Mesothelial cell of epicardium (in vitro differentiated cells): ENCODE measurements at regions not wholly inside any gene's neighbourhood (a gene's known extent, or its start where the extent isn't known, plus 50 kb on each side); places are given as distances from the start of the nearest gene placed in this dataset.

Experiments
- DNase-seq, 2 experiments: peaks; one replicate each; pipeline ENCODE4 v3.0.0; 2021; ENCODE audit warnings: low spot score in 2 of 2; ENCODE audit not compliant: unreplicated experiment in 2 of 2
- H3K27ac Mint-ChIP-seq: 2 replicates; pipeline ENCODE4 v1.8.0; 2021; ENCODE audit warnings: mixed read lengths
- H3K27me3 Mint-ChIP-seq: 2 replicates; pipeline ENCODE4 v1.8.0; 2021; ENCODE audit warnings: low read depth, mixed read lengths
- H3K36me3 Mint-ChIP-seq: 2 replicates; pipeline ENCODE4 v1.8.0; 2021; ENCODE audit warnings: mixed read lengths
- H3K4me1 Mint-ChIP-seq: 2 replicates; pipeline ENCODE4 v1.8.0; 2021; ENCODE audit warnings: mixed read lengths
- H3K4me3 Mint-ChIP-seq: 2 replicates; pipeline ENCODE4 v1.8.0; 2021; ENCODE audit warnings: mild to moderate bottlenecking, moderate library complexity, mixed read lengths
- H3K9me3 Mint-ChIP-seq: 2 replicates; pipeline ENCODE4 v1.8.0; 2021; ENCODE audit warnings: mixed read lengths
- CTCF ChIP-seq: fragments of 200-600 bp; sonication (generic); IDR thresholded peaks from one replicate; pipeline ENCODE4 v1.5.0; 2021; ENCODE audit warnings: antibody characterized with exemption; ENCODE audit not compliant: unreplicated experiment

GRCh38 chr2:46836295-46837111, 79.1 kb downstream of the MCFD2 start:
- Mint-ChIP-seq H3K27ac (no peak overlapping the region), H3K4me3 (no peak overlapping the region), H3K36me3 (no peaks in the 10 kb centered on the region), H3K9me3 (no peaks in the 10 kb centered on the region), H3K27me3 (peaks cover 2% of the 10 kb centered on the region), H3K4me1 (no peaks in the 10 kb centered on the region)
- no peak for TF ChIP-seq CTCF
- no peak for DNase-seq

- Mint-ChIP-seq H3K4me3 (no peak overlapping the region), H3K9me3 (peaks cover 2% of the 10 kb centered on the region), H3K27ac (no peak overlapping the region), H3K27me3 (peaks cover 2% of the 10 kb centered on the region), H3K36me3 (peaks cover under 1% of the 10 kb centered on the region), H3K4me1 (no peaks in the 10 kb centered on the region)
- no peak for TF ChIP-seq CTCF
- DNase-seq: no peak
Observed at GRCh38 chr2:46835520-46835919, 80.1 kb downstream of the MCFD2 start.

GRCh38 chr2:46832543-46832942, 83.1 kb downstream of the MCFD2 start:
- TF ChIP-seq CTCF: no peak
- H3K27ac Mint-ChIP-seq: no peak overlapping the region
- peaks cover 8% of the 10 kb centered on the region for H3K9me3 Mint-ChIP-seq
- peaks cover 3% of the 10 kb centered on the region for H3K27me3 Mint-ChIP-seq
- H3K4me3 Mint-ChIP-seq: no peak overlapping the region
- H3K4me1 Mint-ChIP-seq: no peaks in the 10 kb centered on the region
- no peak for DNase-seq
- peaks cover 2% of the 10 kb centered on the region for H3K36me3 Mint-ChIP-seq

- no peaks in the 10 kb centered on the region for H3K4me1 Mint-ChIP-seq
- H3K36me3 Mint-ChIP-seq: peaks cover 2% of the 10 kb centered on the region
- peak overlapping the region; percentile 66 for H3K27ac Mint-ChIP-seq
- peaks cover 3% of the 10 kb centered on the region for H3K27me3 Mint-ChIP-seq
- TF ChIP-seq CTCF: no peak
- peaks cover 8% of the 10 kb centered on the region for H3K9me3 Mint-ChIP-seq
- no peak overlapping the region for H3K4me3 Mint-ChIP-seq
- no peak for DNase-seq
Observed at GRCh38 chr2:46831869-46832265, 83.7 kb downstream of the MCFD2 start.

GRCh38 chr2:46831051-46831868, 84.3 kb downstream of the MCFD2 start:
- no peak for DNase-seq
- TF ChIP-seq CTCF: no peak
- Mint-ChIP-seq H3K27ac (peak overlapping the region; percentile 69), H3K9me3 (peaks cover 8% of the 10 kb centered on the region), H3K27me3 (peaks cover 3% of the 10 kb centered on the region), H3K36me3 (peaks cover 2% of the 10 kb centered on the region), H3K4me1 (no peaks in the 10 kb centered on the region), H3K4me3 (no peak overlapping the region)
